ENCODE measurements at regions not wholly inside any gene's neighbourhood (a gene's known extent, or its start where the extent isn't known, plus 50 kb on each side); places are given as distances from the start of the nearest gene placed in this dataset.
"Not testable (repeated sequence)": the region's sequence is repeated elsewhere in the genome, so short reads cannot be mapped to it uniquely, and the experiment has no call there.

DNA sequence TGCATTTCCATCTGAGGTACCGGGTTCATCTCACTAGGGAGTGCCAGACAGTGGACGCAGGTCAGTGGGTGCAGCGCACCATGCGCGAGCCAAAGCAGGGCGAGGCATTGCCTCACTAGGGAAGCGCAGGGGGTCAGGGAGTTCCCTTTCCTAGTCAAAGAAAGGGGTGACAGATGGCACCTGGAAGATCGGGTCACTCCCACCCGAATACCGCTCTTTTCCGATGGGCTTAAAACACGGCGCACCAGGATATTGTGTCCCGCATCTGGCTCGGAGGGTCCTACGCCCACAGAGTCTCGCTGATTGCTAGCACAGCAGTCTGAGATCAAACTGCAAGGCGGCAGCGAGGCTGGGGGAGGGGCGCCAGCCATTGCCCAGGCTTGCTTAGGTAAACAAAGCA lies 1157.1 kb downstream of the NAALADL2 start:
- DNase-seq, result not testable (repeated sequence)

- DNase-seq, result not testable (repeated sequence)
Measured at GRCh38 chr3:176015228-176015627, 1156.1 kb downstream of the NAALADL2 start.

DNA sequence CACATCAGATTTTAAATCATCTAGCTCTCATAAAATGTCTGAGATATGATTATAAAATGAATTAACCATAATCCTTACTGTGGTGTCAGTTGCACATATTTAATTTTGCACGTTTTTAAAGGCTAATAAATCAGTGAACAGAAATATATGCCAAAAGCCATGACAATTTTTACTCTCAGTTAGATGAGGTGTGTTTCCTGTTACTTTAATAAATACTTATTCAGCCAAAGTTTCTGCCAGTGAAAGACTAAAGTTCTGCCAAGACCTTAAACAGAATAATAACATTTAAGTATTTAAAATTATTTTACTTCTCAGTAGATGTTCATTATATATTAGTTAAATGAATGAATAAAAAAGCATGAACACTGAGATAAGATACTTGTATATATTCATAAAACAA lies 1150.1 kb downstream of the NAALADL2 start:
- no peak for DNase-seq

- no peak for DNase-seq
Measured at GRCh38 chr3:176005564-176005963, 1146.4 kb downstream of the NAALADL2 start.

GRCh38 chr3:175989161-175989560 lies 1130.0 kb downstream of the NAALADL2 start:
- DNase-seq, result no peak

GRCh38 chr3:175988401-175988800 lies 1129.3 kb downstream of the NAALADL2 start:
- no peak for DNase-seq

DNA sequence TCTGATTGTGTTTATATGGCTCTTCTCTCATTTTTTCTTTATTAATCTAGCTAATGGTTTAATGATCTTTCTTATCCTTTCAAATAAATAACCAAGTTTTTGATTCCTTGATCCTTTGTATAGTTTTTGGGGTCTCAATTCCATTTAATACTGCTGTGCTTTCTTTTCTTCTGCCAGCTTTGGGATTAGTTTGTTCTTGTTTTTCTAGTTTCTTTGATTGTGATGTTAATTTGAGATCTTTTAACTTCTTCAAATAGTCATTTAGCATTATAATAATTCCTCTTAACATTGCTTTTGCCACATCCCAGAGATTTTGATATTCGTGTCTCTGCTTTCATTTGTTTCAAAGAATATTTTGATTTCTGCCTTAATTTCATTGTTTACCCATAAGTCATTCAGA lies 1126.6 kb downstream of the NAALADL2 start:
- DNase-seq, result no peak

DNA sequence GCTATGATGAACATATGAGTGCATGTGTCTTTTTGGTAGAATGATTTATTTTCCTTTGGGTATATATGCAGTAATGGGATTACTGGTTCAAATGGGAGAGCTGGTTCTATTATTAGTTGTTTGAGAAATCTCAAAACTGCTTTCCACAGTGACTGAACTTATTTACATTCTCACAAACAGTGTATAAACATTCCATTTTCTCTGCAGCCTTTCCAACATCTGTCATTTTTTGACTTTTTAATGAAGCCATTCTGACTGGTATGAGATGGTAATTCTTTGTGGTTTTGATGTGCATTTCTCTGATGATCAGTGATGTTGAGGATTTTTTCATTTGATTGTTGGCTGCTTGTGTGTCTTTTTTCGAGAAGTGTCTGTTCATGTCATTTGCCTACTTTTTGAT lies 1124.2 kb downstream of the NAALADL2 start:
- no peak for DNase-seq

GRCh38 chr3:175980486-175981090 lies 1121.5 kb downstream of the NAALADL2 start:
- no peak for DNase-seq

DNA sequence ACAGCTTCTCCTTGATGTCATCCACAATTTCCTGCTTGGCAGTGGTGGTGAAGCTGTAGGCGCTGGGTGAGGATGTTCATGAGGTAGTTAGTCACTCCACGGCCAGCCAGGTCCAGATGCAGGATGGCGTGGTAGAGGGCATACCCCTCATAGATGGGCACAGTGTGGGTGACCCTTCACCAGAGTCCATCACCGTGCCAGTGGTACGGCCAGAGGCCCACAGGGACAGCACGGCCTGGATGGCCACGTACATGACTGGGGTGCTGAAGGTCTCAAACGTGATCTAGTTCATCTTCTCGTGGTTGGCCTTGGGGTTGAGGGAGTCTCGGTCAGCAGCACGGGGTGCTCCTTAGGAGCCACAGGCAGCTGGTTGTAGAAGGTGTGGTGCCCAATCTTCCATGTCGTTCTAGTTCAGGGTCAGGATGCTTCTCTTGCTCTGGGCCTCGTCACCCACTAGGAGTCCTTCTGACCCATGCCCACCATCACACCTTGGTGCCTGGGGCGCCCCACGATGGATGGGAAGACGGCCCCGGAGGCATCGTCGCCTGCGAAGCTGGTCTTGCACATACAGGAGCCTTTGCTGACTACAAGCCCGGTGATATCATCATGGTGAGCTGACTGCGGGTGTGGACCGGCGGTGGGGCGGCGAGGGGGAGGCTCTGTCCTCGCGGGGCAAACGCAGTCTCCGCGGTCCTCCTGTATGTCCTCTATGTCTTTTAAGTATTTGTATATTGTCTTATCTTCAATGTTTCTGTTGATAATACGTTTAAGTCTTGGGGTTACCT lies 1119.0 kb downstream of the NAALADL2 start:
- DNase-seq, result no peak

- no peak for DNase-seq
Measured at GRCh38 chr3:175969456-175969855, 1110.3 kb downstream of the NAALADL2 start.

- DNase-seq, result no peak
Measured at GRCh38 chr3:175965036-175965435, 1105.9 kb downstream of the NAALADL2 start.

DNA sequence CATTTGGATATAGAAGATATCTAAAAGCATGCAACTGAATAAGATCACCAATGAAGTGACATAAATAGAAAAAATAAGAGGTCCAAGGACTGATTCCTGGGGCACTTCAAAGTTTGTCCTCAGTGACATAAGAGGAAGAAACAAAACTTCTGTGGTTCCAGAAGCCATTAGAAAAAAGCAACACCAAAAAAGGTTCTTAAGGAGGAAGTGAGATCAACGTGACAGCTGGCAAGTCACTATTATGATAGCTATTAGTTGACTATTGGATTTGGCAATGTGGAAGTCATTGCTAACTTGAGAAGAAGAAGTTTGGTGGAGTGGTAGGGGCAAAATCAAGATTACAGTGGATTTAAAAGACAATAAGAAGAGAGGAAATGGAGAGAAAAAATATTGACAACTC lies 1098.3 kb downstream of the NAALADL2 start:
- no peak for DNase-seq

DNA sequence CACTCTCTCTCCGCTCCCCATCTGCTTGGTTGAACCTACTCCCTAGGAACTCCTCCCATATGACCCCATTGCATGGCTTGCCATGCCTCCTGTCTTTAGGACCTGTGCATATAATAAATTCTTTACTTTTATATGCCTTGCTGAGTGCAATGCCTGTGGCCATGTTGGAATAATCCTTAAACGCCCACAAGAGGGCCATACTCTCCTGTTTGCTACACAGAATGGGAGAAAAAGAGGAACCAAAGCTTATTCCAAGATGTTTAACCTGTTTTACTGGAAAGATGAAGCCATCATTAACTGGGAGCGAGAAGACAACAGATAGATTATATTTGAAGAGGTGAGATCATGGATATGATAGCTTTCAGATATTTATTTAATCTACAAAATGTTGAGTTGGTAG lies 1097.8 kb downstream of the NAALADL2 start:
- DNase-seq, result no peak

DNA sequence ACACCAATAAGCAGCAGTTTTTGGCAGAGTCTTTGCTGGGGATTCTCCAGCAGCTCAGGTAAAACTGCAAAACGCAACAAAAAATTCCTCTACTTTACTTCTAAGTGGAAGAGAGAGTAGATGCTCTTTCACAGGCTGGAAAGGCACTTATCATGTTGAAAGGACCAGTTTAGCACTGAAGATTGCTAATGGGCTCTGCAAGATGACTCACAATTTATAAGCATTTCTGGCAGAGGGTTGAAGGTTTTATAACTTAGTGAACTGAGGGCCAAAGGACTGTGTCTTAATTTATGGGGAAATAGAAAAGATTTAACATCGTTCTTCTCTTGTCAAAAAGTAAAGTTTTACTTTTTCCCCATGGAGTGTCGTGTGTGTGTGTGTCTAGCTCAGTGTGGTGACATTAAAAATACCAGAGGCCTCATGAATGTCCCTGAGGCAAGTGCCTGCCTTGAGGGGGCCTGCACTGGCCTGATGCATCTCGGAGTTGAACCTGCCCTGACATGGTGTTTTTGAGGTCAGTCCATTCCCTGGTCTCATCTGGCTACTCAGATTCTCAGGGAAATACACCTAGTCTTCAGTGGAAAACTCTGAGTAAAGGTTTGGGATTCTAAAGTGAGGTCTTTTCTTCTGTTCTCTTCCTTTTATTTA lies 1092.0 kb downstream of the NAALADL2 start:
- DNase-seq, result no peak

GRCh38 chr3:175948041-175948440 lies 1088.9 kb downstream of the NAALADL2 start:
- no peak for DNase-seq

DNA sequence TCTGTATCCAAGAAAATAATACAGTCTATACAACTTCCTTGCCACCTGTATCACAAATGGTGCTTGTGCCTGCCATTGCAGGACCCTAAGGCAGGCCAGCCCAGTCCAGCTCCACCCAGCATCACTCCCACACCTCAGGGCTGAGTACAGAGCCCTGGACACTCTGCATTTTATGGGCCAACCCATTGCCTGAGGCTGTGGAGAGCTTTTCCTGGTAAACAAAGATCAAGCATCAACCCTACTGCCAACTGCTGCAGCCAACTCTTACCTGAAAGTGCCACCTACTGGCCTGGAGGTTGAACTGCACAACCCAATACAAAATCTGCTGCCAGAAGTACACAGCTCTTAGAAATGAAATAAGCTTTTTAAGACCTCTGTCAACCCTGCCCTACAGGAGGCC lies 1082.2 kb downstream of the NAALADL2 start:
- no peak for DNase-seq

DNA sequence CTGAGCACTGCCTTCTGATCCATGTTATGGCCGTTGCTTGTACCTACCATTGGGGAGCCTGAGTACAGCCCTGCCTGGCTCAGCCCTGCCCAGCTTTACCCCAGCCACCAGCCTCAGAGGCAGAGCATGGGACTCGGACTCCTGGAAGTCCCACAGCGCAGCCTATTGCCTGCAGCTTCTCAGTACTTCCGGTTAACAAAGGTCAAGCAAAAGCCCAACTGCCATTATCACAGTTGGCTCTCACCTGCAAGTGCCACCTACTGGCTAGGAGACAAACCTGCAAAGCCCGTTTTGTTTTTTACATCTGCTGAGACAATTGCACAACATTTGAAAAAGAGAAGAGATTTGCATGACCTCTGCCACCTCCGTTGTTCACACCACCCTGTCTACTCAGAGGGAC lies 1081.7 kb downstream of the NAALADL2 start:
- DNase-seq, result no peak

DNA sequence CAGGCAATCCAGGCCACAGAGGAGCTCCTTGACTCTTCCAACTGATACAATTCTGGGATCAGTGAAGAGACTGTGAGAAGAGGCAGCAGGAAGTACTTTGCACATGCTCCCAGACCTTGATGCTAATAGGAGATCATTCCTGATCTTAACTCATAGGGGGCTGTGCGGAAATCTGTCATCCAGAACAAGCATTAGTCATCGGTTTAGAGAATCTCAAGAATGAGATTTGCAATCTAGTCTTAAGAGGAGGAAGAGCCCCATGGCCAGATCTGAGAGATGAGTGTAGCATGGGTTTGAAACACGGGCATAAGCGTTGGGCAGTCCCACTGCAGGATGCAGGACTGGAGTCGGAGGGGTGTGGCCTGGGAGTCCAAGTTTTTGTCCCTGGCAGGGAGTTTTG lies 1081.1 kb downstream of the NAALADL2 start:
- DNase-seq, result no peak

DNA sequence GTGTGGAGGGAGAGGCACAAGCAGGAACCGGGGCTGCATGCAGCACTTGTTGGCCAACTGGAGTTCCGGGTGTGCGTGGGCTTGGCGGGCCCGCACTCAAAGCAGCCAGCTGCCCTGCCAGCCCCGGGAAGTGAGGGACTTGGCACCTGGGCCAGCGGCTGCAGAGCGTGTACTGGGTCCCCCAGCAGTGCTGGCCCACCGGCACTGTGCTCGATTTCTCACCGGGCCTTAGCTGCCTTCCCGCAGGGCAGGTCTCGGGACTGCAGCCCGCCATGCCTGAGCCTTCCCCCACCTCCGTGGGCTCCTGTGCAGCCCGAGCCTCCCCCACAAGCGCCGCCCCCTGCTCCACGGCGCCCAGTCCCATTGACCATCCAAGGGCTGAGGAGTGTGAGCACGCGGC lies 1078.2 kb downstream of the NAALADL2 start:
- DNase-seq, result not testable (repeated sequence)

GRCh38 chr3:175932586-175932985 lies 1073.5 kb downstream of the NAALADL2 start:
- DNase-seq, result no peak

DNA sequence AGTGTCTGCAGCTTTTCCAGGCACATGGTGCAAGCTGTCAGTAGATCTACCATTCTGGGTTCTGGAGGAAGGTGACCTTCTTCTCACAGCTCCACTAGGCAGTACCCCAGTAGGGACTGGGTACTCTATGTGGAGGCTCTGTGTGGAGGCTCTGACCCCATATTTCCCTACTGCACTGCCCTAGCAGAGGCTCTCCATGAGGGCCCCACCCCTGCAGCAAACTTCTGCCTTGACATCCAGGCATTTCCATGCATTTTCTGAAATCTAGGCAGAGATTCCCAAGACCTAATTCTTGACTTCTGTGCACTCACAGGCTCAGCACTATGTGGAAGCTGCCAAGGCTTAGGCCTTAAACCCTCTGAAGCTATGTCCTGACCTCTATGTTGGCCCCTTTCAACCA lies 1060.0 kb downstream of the NAALADL2 start:
- no peak for DNase-seq

GRCh38 chr3:175916191-175916934 lies 1057.2 kb downstream of the NAALADL2 start:
- DNase-seq, result no peak

DNA sequence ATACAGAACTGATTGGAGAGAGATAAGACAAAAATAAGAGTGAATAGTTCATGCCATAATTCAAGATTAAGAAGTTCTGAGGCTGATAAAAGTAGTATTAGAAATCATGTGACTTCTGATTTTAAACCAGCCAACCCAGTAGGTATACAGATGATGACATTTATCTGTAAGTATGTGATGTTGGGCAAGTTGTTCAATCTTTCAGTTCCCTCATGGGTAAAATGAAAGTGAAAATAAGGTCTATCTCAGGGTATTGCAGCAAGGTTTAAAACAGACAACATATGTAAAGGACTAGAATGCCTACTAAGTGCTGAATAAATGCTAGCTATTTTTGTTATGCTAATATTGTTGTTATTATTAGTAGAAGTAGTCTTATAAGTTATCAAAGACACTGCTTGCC lies 1055.7 kb downstream of the NAALADL2 start:
- DNase-seq, result no peak

Measured in GF-D8 (cell line).